NCI-H2107 treated with DMSO at 0.1 percent for 48 hours (cell line): ENCODE measurements at regions not wholly inside any gene's neighbourhood (a gene's known extent, or its start where the extent isn't known, plus 50 kb on each side); places are given as distances from the start of the nearest gene placed in this dataset.
"Not testable (repeated sequence)": the region's sequence is repeated elsewhere in the genome, so short reads cannot be mapped to it uniquely, and the experiment has no call there.

Experiments used
- DNase-seq: peaks from one replicate; lab custom pipeline; 2025; ENCODE audit not compliant: unreplicated experiment; lab: John Stamatoyannopoulos, UW

DNA sequence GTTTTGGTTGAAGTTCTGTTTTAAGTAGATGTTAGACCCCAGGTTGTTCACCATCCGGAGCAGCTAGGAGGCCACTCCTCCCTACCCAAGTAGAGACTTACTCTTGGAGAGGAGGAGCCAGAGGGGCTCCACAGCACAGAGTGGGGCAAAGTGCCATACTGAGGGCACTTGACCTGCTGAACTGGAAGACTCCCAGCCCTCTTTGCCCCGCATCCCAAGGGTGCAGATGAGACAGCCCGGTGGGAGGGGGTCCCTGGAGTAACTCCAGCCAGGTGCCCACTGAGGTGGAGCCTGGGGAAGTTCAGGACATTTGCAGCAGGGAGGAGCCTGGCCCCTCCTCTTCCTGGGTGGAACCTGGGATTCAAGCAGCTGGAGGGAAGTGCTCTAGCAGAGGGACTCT, 102.1 kb upstream of the GPR6 start:
- DNase-seq: no peak

DNA sequence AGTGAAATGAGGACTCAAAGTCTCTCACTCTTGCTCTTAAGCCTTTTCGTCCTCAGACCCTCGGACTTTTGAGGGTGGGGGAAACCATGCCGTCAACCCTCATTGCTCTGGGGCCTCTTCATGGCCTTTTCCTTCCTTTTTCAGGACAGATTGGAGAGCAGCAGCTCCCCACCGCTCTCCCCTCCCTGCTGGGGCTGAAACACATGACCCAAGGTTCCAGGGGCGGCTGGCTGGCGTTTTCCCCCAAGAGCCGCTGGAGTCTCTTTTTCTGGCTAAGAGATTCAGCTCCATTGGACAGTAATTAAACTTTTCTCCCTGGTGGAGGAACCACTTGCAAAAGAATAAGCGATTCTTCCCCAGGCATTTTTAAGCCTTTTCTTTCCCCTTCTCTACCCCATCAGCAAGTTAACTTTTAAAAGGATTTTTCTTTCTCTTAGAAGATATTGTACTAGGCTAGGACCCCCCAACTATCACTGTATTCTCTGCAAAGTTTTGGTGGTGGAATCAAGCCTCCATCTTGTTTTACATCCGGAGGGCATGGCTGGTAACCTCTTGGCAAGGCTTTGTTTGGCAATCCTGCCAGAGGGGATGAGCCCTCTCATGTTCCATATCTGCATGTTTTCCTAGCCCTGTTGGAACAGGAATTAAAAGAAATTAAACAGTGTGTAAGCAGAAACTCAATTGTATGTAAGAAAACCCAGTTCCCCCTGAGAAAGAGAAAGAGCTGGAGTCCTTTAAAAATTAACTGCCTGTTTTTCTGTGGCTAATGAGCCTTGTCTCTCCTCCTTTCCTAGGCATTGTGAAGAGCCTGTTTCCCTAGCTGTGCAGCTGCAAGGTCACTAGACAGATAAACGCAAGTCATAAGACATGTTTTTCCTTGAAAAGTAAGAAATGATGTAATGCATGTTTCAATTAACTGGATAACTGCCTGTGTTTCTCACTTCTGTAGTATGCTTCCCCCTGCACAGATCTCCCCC, 100.8 kb upstream of the GPR6 start:
- no peak for DNase-seq

DNA sequence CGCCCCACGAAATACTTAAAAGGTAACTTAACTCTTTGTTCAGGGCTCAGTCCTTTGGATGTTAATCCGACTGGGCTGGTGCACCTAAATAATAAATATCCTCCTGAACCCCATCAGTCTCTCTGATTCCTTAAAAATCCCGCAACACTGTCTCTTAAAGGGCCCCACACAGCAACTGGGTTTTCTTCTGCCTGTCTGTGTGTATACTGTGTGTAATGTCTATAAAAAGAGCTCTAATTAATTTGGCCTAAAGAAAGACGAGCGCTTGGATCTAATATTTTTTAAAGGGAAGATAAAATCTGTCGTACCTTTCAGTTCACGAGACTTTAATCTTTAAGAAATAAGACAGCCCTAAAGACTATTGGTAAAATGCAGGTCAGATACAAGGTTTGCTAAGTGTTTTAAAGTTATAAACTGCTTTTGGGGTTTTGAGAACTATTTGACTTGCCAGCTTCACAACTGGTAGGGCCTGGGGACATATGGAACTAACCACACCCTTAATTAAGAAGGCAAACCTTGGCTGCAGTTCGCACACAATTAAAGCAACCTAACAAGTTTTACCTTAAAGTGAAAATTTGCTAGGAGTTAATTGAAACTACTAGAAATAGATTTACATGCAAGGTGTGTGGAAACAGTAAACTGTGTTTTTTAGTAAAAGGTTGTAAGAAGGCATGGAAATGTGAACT, 100.0 kb upstream of the GPR6 start:
- not testable (repeated sequence) for DNase-seq

DNA sequence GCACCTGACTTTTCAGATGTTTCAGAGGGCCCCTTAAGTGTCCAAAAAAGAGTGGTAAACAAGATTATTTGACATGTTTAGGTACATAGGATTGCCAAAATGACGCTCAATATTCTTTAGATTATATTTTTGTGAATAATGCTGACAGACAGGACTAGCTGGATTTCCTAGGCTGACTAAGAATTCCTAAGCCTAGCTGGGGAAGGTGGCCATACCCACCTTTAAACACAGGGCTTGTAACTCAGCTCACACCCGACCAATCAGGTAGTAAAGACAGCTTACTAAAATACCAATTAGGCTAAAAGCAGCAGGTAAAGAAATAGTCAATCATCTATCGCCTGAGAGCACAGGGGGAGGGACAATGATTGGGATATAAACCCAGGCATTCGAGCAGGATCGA, 99.0 kb upstream of the GPR6 start:
- DNase-seq: not testable (repeated sequence)

DNA sequence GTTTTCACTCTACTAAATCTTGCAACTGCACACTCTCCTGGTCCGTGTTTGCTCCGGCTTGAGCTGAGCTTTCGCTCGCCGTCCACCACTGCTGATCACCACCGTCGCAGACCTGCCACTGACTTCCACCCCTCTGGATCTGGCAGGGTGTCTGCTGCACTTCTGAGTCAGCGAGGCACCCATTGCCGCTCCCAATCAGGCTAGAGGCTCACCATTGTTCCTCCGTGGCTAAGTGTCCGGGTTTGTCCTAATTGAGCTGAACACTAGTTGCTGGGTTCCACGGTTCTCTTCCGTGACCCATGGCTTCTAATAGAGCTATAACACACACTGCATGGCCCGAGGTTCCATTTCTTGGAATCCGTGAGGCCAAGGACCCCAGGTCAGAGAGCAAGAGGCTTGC, 98.6 kb upstream of the GPR6 start:
- DNase-seq: no peak

DNA sequence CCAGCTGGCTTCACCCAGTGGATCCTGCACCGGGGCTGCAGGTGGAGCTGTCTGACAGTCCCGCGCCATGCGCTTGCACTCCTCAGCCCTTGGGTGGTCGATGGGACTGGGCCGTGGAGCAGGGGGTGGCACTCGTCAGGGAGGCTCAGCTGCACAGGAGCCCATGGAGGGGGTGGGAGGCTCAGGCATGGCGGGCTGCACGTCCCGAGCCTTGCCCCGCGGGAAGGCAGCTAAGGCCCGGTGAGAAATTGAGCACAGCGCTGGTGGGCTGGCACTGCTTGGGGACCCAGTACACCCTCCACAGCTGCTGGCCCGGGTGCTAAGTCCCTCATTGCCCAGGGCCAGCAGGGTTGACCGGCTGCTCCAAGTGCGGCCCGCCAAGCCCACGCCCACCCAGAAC, 97.0 kb upstream of the GPR6 start:
- DNase-seq: not testable (repeated sequence)

DNA sequence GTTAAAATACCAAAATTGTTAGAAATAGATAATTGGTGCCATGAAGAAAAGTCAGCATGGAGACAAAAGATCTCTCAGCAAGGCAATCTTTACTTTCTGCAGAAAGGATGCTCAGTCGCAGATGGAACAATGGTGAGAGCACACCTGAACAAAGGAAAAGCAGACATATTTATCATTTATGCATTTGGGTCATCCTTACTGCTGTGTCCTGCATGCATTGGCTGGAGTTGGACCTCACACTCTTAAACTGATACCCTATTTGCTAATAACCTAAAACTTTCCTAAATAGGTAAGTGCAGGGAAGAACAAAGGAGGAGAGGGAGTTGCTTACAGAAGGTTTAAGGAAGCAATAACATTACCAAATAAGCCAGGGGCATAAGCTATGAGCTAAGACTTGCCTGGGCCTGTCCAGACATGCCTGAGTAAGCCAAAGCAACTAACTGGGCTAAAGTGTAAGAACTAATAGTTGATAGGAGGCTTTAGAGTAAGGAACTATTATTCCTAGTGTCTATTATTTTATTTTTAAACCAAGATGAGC, 96.1 kb upstream of the GPR6 start:
- not testable (repeated sequence) for DNase-seq

DNA sequence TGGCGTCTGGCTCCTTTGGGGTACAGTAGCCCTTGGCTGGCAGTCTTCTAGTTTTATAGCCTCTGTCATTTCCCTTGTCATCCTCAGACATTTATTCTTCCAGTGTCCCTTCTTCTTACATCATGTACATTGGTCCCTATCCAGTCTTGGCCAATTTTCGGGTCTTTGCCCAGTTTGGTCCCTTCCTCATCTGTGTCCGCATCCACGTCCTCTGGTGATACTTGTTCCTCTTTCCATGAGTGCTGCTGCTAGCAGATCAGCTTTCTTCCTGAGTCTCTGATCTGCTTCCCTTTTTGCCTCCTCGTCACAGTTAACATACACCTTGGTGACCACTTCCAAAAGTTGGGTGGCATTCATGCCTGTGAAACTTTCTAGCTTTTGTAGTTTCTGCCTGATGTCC, 86.2 kb upstream of the GPR6 start:
- no peak for DNase-seq

DNA sequence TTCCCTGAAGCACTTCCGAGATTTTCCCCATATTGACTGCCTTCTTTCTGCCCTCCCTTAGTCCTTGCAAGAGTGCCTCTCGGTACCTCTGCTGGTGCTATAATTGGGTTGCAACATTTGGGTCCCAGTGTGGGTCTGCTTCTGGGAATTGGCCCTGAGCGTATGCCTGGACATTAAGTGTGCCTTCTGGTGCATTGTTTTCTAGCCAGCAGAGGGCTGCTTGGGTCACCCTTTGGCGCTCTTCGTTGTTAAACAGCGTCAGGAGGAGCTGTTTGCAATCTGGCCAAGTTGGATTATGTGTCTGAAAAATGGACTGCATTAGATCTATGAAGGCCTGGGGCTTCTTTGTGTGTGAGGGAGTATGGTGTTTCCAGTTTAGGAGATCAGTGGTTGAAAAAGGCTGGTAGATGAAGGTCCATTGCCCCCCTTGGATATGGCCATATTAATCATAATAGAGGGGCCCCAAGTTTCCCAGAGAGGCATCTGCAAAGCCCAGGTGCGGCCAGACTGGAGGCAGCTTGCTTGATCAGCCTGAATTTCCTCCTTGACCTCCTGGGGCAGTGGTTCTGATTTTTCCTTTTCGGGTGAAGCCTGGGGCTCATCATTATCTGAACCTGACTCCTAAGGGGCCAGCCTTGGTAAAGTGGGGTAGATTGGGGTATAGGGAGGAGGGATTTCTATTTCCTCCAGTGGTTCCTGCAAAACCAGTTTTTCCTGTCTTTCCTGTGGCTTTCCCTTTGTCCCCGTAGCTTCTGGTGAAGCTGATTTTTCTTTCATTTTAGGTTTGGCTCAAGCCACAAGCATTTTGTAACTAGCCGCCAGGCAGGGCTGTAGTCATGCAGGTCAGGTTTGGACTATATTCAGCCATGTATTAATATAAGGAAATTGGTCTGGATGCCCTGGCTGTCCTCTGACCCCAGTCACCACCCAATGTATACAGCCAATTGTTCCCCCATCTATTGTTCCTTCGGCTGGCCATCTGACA, 85.4 kb upstream of the GPR6 start:
- DNase-seq: peak; percentile 9

DNA sequence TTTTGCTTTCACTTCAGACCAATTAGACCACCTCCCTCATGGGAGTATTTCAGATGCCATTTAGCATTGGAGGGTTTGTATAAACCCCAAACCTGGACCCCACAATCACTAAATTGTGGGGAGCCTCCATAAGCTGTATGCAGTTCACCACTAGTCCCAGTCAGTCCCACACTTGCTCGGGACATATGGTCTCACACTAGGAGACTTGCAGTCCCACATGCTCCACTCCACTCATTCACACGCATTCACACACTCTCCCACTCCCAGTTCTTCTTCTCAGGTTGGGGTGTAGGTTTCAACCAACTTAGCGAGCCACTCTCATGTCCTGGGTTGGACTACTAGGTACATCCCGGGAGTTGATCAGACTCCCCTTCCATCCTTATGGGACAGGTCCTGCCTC, 84.5 kb upstream of the GPR6 start:
- DNase-seq: no peak

DNA sequence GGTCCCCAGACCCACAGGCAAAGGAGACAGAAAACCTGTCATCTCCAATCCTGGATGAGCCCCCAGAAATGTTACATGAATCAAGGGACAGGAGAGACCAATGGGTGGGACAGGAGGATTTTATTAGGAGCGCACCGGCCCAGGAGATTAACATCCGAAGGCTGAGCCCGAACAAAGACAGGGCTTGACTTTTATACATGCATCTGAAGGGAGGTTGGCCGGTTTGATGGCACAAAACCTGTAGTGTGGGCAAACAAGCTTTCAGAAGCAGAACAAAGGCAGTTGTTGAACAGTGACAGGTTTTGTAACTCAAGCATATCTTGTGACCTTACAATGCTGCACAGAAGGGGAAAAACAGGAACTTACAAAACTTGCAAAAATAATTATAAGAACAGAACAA, 83.9 kb upstream of the GPR6 start:
- no peak for DNase-seq

DNA sequence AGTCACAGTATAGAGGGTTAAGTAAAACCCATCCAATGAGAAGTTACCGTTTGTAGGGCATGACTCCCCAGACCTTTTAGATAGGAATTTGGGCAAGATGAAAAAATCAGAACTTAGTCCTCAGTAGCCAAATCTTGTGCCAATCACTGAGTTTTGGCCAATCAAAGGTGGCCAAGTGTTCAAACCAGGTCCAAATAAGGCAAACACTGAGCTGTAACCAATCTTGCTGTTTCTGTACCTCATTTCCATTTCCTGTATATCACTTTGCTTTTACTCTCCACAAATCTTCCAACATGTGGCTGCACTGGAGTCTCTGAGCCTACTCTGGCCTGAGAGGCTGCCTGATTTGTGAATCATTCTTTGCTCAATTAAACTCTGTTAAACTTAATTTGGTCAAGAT, 81.8 kb upstream of the GPR6 start:
- DNase-seq: no peak

DNA sequence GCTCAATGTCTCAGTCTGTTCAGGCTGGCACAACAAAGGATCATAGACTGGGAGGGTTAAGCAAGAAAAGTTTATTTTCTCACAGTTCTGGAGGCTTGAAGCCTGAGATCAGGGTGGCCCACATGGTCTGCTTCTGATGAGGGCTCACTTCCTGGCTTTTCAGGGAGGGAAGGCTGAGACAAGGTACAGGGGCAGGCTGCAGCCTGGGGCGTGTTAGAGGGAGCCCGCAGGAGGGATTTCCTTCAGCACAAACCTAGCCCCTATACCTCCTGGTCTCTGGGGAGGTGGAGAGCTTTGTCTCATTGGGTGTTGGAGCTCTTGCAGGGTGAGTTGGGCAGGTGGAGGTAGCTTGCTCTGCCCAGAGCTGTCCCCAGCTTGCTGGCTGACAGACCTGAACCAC, 81.1 kb upstream of the GPR6 start:
- no peak for DNase-seq

DNA sequence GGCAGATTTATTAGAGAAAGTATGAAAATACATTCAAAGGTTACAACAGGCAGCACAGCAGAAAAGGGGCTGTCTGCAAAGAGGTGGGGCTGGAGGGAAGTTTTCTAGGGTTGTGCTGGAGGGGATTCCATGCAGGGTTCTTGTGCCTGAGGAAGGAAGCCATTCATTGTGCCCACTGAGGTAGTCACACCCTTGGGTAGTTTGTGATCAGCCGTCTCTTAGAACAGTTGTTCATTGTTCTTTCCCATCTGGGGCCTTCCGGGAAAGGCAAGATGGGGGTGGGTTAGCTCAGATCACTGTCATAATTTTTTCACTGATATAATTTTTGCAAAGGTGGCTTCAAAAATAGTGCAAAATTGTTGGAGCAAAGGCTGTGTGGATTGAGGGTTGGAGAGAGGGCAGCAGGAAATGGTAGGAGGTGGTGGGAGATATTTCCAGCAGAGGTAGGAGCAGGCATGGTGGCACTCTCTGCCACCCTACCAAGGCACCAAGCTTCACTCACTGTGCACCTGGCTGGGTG, 80.5 kb upstream of the GPR6 start:
- DNase-seq: no peak

DNA sequence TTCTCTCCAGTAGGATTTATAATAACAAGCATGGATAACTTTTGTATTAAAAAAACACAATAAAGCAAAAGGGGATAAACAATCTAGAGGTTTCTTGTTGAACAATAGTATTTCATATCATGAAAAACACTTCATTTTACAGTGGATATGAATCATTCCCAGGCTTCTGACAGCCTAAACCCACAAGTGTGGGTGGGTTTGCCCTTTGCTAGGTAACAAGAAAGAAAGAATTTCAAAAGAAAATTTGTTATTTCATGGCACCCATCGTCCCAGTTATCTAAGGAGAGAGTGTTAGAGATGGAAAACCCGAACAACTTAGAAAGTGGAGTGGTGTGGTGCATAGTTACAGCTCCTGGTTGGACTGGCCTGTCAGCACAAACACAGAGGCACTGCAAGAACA, 76.1 kb upstream of the GPR6 start:
- no peak for DNase-seq

DNA sequence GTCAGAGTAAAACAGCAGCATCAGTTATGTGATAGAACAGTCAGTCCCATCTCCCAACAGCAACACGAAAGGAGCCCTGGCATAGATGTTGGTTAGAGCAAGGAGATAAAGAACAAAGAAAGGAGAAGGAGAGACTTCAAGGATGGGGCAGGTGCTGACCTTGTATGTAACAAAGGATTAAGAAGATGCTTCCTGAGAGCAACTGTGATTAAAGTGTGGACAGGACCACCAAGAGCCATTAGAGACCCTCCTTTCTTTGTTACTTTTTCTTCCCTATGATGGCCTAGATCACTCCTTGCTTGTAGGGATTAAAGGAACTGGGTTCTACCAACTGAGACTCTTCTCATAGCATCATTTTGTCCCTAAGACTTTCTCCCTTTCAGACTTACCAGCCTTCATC, 75.2 kb upstream of the GPR6 start:
- no peak for DNase-seq

DNA sequence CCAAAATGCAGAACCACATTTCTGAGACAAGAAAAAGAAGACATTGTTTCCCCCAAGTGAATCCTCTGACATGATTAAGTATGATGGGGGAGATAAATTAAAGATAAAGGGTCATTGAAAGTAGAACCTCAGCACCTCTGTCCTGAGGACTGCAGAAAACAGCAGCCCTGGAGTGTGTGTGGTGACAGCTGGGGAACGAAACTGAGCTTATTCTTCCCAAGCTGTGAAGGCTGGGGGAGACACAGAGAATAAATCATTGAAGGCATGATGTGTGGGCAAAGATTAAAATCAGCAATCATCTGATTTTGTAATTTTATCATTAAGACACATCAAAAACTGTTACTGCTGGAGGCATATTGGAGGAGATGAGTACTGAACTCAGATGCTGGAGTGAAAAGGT, 67.5 kb upstream of the GPR6 start:
- no peak for DNase-seq

DNA sequence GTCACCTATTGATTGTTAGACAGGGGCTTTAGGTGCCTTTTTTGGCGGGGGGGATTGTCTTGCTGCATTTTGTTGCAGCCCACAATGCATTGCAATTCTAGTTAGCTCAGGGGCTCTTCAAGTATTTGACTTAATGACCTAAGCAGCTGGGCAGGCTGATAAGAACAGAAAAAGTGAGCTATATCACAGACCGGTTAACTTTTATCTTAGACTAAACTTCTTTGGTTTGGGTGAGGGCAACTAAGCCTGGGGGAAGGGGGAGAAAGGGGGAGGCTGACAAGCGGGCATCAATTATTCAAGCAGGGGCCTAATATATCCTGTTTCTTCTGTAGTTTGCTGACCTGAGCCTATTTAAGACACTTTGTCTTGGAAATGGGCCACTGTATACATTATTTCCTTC, 66.0 kb upstream of the GPR6 start:
- DNase-seq: no peak

DNA sequence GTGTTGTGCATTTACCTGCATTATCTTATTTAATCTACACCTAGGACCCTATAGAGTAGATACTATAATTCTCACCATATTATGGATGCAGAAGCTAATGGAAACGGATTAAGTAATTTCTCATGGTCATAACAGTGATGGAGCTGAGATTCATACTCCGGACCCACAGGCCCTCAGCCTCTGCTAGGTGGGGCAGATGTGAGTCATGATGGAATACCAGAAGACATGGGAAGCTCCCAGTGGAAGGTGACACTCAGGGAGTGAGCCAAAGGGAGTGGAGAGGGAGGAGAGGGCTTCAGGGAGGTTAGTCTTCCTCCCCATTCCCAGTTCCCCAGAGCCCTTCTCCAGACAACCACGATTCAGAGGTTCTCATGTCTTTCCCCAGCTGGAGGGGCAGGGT, 65.2 kb upstream of the GPR6 start:
- no peak for DNase-seq

DNA sequence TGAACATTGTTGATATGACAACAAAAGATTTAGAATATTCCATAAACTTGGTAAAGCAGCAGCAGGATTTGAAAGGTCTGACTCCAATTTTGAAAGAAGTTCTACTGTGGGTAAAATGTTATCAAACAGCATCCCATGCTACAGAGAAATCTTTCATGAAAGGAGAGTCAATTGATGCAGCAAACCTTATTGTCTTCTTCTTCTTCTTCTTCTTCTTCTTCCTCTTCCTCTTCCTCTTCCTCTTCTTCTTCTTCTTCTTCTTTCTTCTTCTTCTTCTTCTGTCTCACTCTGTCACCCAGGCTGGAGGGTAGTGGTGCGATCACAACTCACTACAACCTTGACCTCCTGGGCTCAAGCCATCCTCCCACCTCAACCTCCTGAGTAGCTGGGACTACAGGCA, 62.4 kb upstream of the GPR6 start:
- DNase-seq: not testable (repeated sequence)

DNA sequence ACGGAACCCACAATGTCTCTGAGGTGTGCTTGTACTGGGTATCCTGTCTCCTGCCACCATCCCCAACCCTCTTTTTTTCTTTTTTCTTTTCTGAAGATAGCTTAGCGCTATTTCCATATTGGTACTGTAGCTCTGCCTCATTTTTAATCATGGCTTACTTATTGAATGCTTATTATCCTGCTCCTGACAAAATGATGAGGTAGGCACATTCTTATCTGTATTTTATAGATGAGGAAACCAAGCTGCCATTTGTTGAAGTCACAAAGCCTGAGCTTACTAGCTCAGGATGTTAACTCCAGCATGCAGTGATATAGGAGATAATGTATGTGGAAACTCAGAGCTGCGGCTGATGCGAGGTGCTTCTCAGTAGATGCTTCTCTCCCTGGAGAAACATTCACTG, 61.4 kb upstream of the GPR6 start:
- DNase-seq: no peak
